MCF 10A (cell line): ENCODE measurements at regions not wholly inside any gene's neighbourhood (a gene's known extent, or its start where the extent isn't known, plus 50 kb on each side); places are given as distances from the start of the nearest gene placed in this dataset.

ENCODE experiments used
- BruUV-seq: library from RNA; stranded (reverse); fragments of 400-500 nt; replicated peaks from 2 replicates; lab custom pipeline; 2021; lab: Mats Ljungman, UMichigan
- CTCF ChIA-PET: fragments of 300-600 bp; sonication (Branson Sonifier 250); formaldehyde crosslinking; extraction: SDS; loops from one replicate; lab custom pipeline; 2021; ENCODE audit warnings: antibody characterized with exemption, inconsistent platforms; lab: Yijun Ruan, JAX
- POLR2A ChIA-PET: fragments of 300-600, 350-650 bp; sonication (Branson Sonifier 250); formaldehyde crosslinking; extraction: SDS; loops from one replicate; lab custom pipeline; 2020; ENCODE audit warnings: antibody characterized with exemption, inconsistent platforms; lab: Yijun Ruan, JAX
- DNase-seq: peaks from one replicate; pipeline ENCODE4 v3.0.0-alpha.2; 2018; ENCODE audit not compliant: unreplicated experiment
- H3K27ac Mint-ChIP-seq: one replicate; pipeline ENCODE4 v1.8.0; 2022; ENCODE audit warnings: mild to moderate bottlenecking, low read depth, mixed read lengths; ENCODE audit not compliant: unreplicated experiment
- H3K27me3 Mint-ChIP-seq: one replicate; pipeline ENCODE4 v1.8.0; 2022; ENCODE audit warnings: mixed read lengths; ENCODE audit not compliant: insufficient read depth, unreplicated experiment
- H3K36me3 Mint-ChIP-seq: one replicate; pipeline ENCODE4 v1.8.0; 2022; ENCODE audit warnings: mild to moderate bottlenecking, moderate library complexity, mixed read lengths; ENCODE audit not compliant: insufficient read depth, unreplicated experiment
- H3K4me1 Mint-ChIP-seq: one replicate; pipeline ENCODE4 v1.8.0; 2022; ENCODE audit warnings: mixed read lengths; ENCODE audit not compliant: insufficient read depth, unreplicated experiment
- H3K4me3 Mint-ChIP-seq: one replicate; pipeline ENCODE4 v1.8.0; 2022; ENCODE audit warnings: mild to moderate bottlenecking, moderate library complexity, mixed read lengths; ENCODE audit not compliant: unreplicated experiment
- H3K9me3 Mint-ChIP-seq: one replicate; pipeline ENCODE4 v1.8.0; 2022; ENCODE audit warnings: mixed read lengths; ENCODE audit not compliant: unreplicated experiment
- CTCF ChIP-seq: fragments of 200-600 bp; IDR thresholded peaks from one replicate; pipeline ENCODE4 v1.8.0; 2022; ENCODE audit warnings: antibody characterized with exemption, mild to moderate bottlenecking; ENCODE audit not compliant: unreplicated experiment
- intact Hi-C: fragments of 100-400 bp; cut with micrococcal nuclease; formaldehyde crosslinking; loops from 2 replicates; pipeline ENCODE4 v1.14.1; 2022

- no peaks in the 10 kb centered on the region for H3K27me3 Mint-ChIP-seq
- no peak for TF ChIP-seq CTCF
- H3K27ac Mint-ChIP-seq: no peak overlapping the region
- intact Hi-C loops: no loop called here
- H3K4me1 Mint-ChIP-seq: no peaks in the 10 kb centered on the region
- no peak overlapping the region for H3K4me3 Mint-ChIP-seq
- no TSS peak for BruUV-seq
- CTCF ChIA-PET: no interaction called here
- no peaks in the 10 kb centered on the region for H3K36me3 Mint-ChIP-seq
- DNase-seq: no peak
- POLR2A ChIA-PET: interaction anchor here (1.3 kb wide), 1 partner anchor 10 kb away, joined by 3 read pairs; no protein-coding TSS in a partner anchor
- H3K9me3 Mint-ChIP-seq: no peaks in the 10 kb centered on the region
Observed at GRCh38 chr10:90557385-90557784, 300.5 kb downstream of the HTR7 start.

- DNase-seq: no peak
- BruUV-seq: no TSS peak
- ChIA-PET POLR2A (interaction anchor here (0.7 kb wide), 1 partner anchor 18 kb away, joined by 3 read pairs; no protein-coding TSS in a partner anchor), CTCF (interaction anchor here (0.6 kb wide), 1 partner anchor 13 kb away, joined by 3 read pairs; no protein-coding TSS in a partner anchor)
- no peaks in the 10 kb centered on the region for H3K9me3 Mint-ChIP-seq
- no peak for TF ChIP-seq CTCF
- no peak overlapping the region for H3K4me3 Mint-ChIP-seq
- no peaks in the 10 kb centered on the region for H3K4me1 Mint-ChIP-seq
- H3K27ac Mint-ChIP-seq: no peak overlapping the region
- intact Hi-C loops: no loop called here
- no peaks in the 10 kb centered on the region for H3K36me3 Mint-ChIP-seq
- H3K27me3 Mint-ChIP-seq: no peaks in the 10 kb centered on the region
Observed at GRCh38 chr10:90560331-90560730, 297.5 kb downstream of the HTR7 start.

GRCh38 chr10:90561666-90562065 lies 296.2 kb downstream of the HTR7 start:
- BruUV-seq: no TSS peak

More at GRCh38 chr10:90561666-90562065, 296.2 kb downstream of the HTR7 start:
- H3K9me3 Mint-ChIP-seq: no peaks in the 10 kb centered on the region
- no peak for TF ChIP-seq CTCF
- H3K27me3 Mint-ChIP-seq: no peaks in the 10 kb centered on the region
- H3K4me3 Mint-ChIP-seq: no peak overlapping the region
- POLR2A ChIA-PET: no interaction called here
- no peaks in the 10 kb centered on the region for H3K36me3 Mint-ChIP-seq
- H3K4me1 Mint-ChIP-seq: no peaks in the 10 kb centered on the region
- DNase-seq: no peak
- H3K27ac Mint-ChIP-seq: no peak overlapping the region
- CTCF ChIA-PET: no interaction called here
- intact Hi-C loops: no loop called here
